SU-DHL-6 (cell line): ENCODE measurements at regions not wholly inside any gene's neighbourhood (a gene's known extent, or its start where the extent isn't known, plus 50 kb on each side); places are given as distances from the start of the nearest gene placed in this dataset.

Experiments used
- H2AFZ ChIP-seq: fragments of 200-600 bp; sonication (generic); 2 replicates; pipeline ENCODE4 v1.6.1; 2014; ENCODE audit warnings: low read depth, mild to moderate bottlenecking, moderate library complexity, mixed read lengths, antibody characterized with exemption, low read length; ENCODE audit not compliant: severe bottlenecking
- H3F3A ChIP-seq: fragments of 200-600 bp; shearing (Covaris generic); 2 replicates; pipeline ENCODE4 v1.6.0; 2016; ENCODE audit warnings: antibody characterized with exemption, mild to moderate bottlenecking; ENCODE audit not compliant: insufficient read depth
- H3K27ac ChIP-seq: fragments of 200-600 bp; sonication (generic); 2 replicates; pipeline ENCODE4 v1.5.1; 2016; ENCODE audit warnings: low read depth, mild to moderate bottlenecking, low read length, moderate library complexity, mixed read lengths
- H3K27me3 ChIP-seq: fragments of 200-600 bp; sonication (generic), shearing (Covaris generic); 2 replicates; pipeline ENCODE4 v1.6.0; 2014; ENCODE audit warnings: mild to moderate bottlenecking, low read length
- H3K36me3 ChIP-seq: fragments of 200-600 bp; sonication (generic); 2 replicates; pipeline ENCODE4 v1.6.1; 2014; ENCODE audit warnings: mild to moderate bottlenecking, low read length, mixed read lengths
- H3K4me2 ChIP-seq: fragments of 300-600, 200-600 bp; shearing (Covaris generic), sonication (generic); 2 replicates; pipeline ENCODE4 v1.6.0; 2014; ENCODE audit warnings: low read length, low read depth, mild to moderate bottlenecking; ENCODE audit not compliant: poor library complexity, severe bottlenecking
- H3K4me3 ChIP-seq: fragments of 200-600 bp; sonication (generic); 2 replicates; pipeline ENCODE4 v1.5.1; 2014; ENCODE audit warnings: antibody characterized with exemption, low read length, mild to moderate bottlenecking, mixed read lengths; ENCODE audit not compliant: insufficient read depth, poor library complexity, severe bottlenecking
- H3K79me2 ChIP-seq: fragments of 200-600 bp; sonication (generic); 2 replicates; pipeline ENCODE4 v1.6.1; 2014; ENCODE audit warnings: mild to moderate bottlenecking, low read length, moderate library complexity; ENCODE audit not compliant: insufficient read depth
- H3K9ac ChIP-seq: fragments of 200-600 bp; sonication (generic); 2 replicates; pipeline ENCODE4 v1.7.0; 2014; ENCODE audit warnings: mild to moderate bottlenecking, low read length
- H3K9me2 ChIP-seq: fragments of 200-600 bp; sonication (generic); replicated peaks from 2 replicates; pipeline ENCODE4 v1.6.1; 2014; ENCODE audit warnings: low read length; ENCODE audit not compliant: insufficient read depth
- H3K9me3 ChIP-seq: fragments of 200-600 bp; sonication (generic); 2 replicates; pipeline ENCODE4 v1.6.1; 2014; ENCODE audit warnings: low read length, mixed read lengths; ENCODE audit not compliant: insufficient read depth
- H4K20me1 ChIP-seq: fragments of 200-600 bp; sonication (generic); 2 replicates; pipeline ENCODE4 v1.6.1; 2014; ENCODE audit warnings: low read depth, mild to moderate bottlenecking, antibody characterized with exemption, low read length, moderate library complexity, mixed read lengths
- CTCF ChIP-seq: fragments of 200-600 bp; sonication (generic); IDR thresholded peaks from one replicate; pipeline ENCODE4 v1.5.1; 2017; ENCODE audit warnings: antibody characterized with exemption, mild to moderate bottlenecking, low read length, moderate library complexity; ENCODE audit not compliant: insufficient read depth, poor library complexity, severe bottlenecking
- EZH2phosphoT487 ChIP-seq: fragments of 200-600 bp; sonication (generic), shearing (Covaris generic); conservative IDR thresholded peaks from 2 replicates; pipeline ENCODE4 v1.6.1; 2018; ENCODE audit warnings: mild to moderate bottlenecking, antibody characterized with exemption, low read length, moderate library complexity, mixed read lengths

- H3K4me2 ChIP-seq: no peak overlapping the region
- H4K20me1 ChIP-seq: no peaks in the 10 kb centered on the region
- H3K9me3 ChIP-seq: no peaks in the 10 kb centered on the region
- no peaks in the 10 kb centered on the region for H3K9me2 ChIP-seq
- H3K36me3 ChIP-seq: no peaks in the 10 kb centered on the region
- no peak overlapping the region for H3K9ac ChIP-seq
- no peak overlapping the region for H2AFZ ChIP-seq
- no peak overlapping the region for H3K4me3 ChIP-seq
- no peak for TF ChIP-seq EZH2phosphoT487
- TF ChIP-seq CTCF: no peak
- no peak overlapping the region for H3K27ac ChIP-seq
- no peaks in the 10 kb centered on the region for H3K79me2 ChIP-seq
- no peaks in the 10 kb centered on the region for H3K27me3 ChIP-seq
- no peaks in the 10 kb centered on the region for H3F3A ChIP-seq
Measured at GRCh38 chr3:177528306-177529070, 331.2 kb upstream of the TBL1XR1 start.

- H3F3A ChIP-seq: no peaks in the 10 kb centered on the region
- no peak overlapping the region for H3K4me2 ChIP-seq
- H3K36me3 ChIP-seq: no peaks in the 10 kb centered on the region
- no peak overlapping the region for H2AFZ ChIP-seq
- TF ChIP-seq EZH2phosphoT487 (no peak), CTCF (no peak)
- no peaks in the 10 kb centered on the region for H3K9me3 ChIP-seq
- H4K20me1 ChIP-seq: no peaks in the 10 kb centered on the region
- H3K9me2 ChIP-seq: no peaks in the 10 kb centered on the region
- no peak overlapping the region for H3K4me3 ChIP-seq
- H3K27ac ChIP-seq: no peak overlapping the region
- H3K79me2 ChIP-seq: no peaks in the 10 kb centered on the region
- no peaks in the 10 kb centered on the region for H3K27me3 ChIP-seq
- H3K9ac ChIP-seq: no peak overlapping the region
Measured at GRCh38 chr3:177529071-177529550, 331.8 kb upstream of the TBL1XR1 start.

GRCh38 chr3:177529716-177530335 is 332.5 kb upstream of the TBL1XR1 start:
- Histone ChIP-seq H3K9me2 (no peaks in the 10 kb centered on the region), H3F3A (no peaks in the 10 kb centered on the region), H3K79me2 (no peaks in the 10 kb centered on the region), H3K9me3 (no peaks in the 10 kb centered on the region), H4K20me1 (no peaks in the 10 kb centered on the region), H3K27ac (no peak overlapping the region), H3K27me3 (no peaks in the 10 kb centered on the region), H3K36me3 (no peaks in the 10 kb centered on the region), H3K9ac (no peak overlapping the region), H3K4me3 (no peak overlapping the region), H3K4me2 (no peak overlapping the region), H2AFZ (no peak overlapping the region)
- TF ChIP-seq CTCF (no peak), EZH2phosphoT487 (no peak)
